Fibroblast of lung (primary cell): ENCODE measurements at regions not wholly inside any gene's neighbourhood (a gene's known extent, or its start where the extent isn't known, plus 50 kb on each side); places are given as distances from the start of the nearest gene placed in this dataset.
A peak's percentile ranks its signal among the peaks of the same experiment; 100 is the strongest.

ENCODE experiments used
- DNase-seq, 2 donors: peaks; one replicate each; pipeline versions ENCODE4 v3.0.0 to v3.0.0-alpha.2; 2010; ENCODE audit warnings: low read depth in 2 of 2
- H2AFZ ChIP-seq: 2 replicates; pipeline ENCODE4 v1.5.1; 2012; ENCODE audit warnings: low read length, control low read depth, inconsistent platforms
- H3K27ac ChIP-seq: 2 replicates; pipeline ENCODE4 v1.5.1; 2011; ENCODE audit warnings: low read length, control low read depth; ENCODE audit not compliant: insufficient read depth
- H3K27me3 ChIP-seq: 2 replicates; pipeline ENCODE4 v1.5.1; 2011; ENCODE audit warnings: mild to moderate bottlenecking, low read length; ENCODE audit not compliant: control insufficient read depth, insufficient read depth
- H3K36me3 ChIP-seq: 2 replicates; pipeline ENCODE4 v1.5.1; 2011; ENCODE audit warnings: low read length; ENCODE audit not compliant: control insufficient read depth, insufficient read depth
- H3K4me1 ChIP-seq: 2 replicates; pipeline ENCODE4 v1.5.1; 2011; ENCODE audit warnings: low read length; ENCODE audit not compliant: control insufficient read depth, insufficient read depth; ENCODE audit errors: extremely low read depth
- H3K4me2 ChIP-seq: 2 replicates; pipeline ENCODE4 v1.5.1; 2011; ENCODE audit warnings: low read length, control low read depth; ENCODE audit not compliant: insufficient read depth; ENCODE audit errors: extremely low read depth
- H3K4me3 ChIP-seq, 4 experiments: fragments of 200-600 bp in 1 of 4; sonication (generic) in 1 of 4; replicated peaks in 1 of 4; 2 replicates each; pipeline ENCODE4 v1.5.1; 2011 to 2016; ENCODE audit warnings: low read length in 4 of 4, low read depth in 3 of 4, mild to moderate bottlenecking in 3 of 4, control low read depth in 2 of 4, inconsistent platforms in 1 of 4, mixed read lengths in 1 of 4; ENCODE audit not compliant: insufficient read depth in 1 of 4; ENCODE audit errors: control extremely low read depth in 1 of 4
- H3K79me2 ChIP-seq: 2 replicates; pipeline ENCODE4 v1.5.1; 2012; ENCODE audit warnings: mild to moderate bottlenecking, low read length, inconsistent platforms; ENCODE audit not compliant: control insufficient read depth, insufficient read depth
- H3K9ac ChIP-seq: 2 replicates; pipeline ENCODE4 v1.5.1; 2011; ENCODE audit warnings: mild to moderate bottlenecking, low read length, control low read depth; ENCODE audit not compliant: insufficient read depth
- H3K9me3 ChIP-seq: 2 replicates; pipeline ENCODE4 v1.5.1; 2012; ENCODE audit warnings: low read depth, low read length; ENCODE audit not compliant: control insufficient read depth, insufficient read depth
- H4K20me1 ChIP-seq: 2 replicates; pipeline ENCODE4 v1.5.1; 2011; ENCODE audit warnings: low read length; ENCODE audit not compliant: control insufficient read depth, insufficient read depth; ENCODE audit errors: extremely low read depth
- EZH2 ChIP-seq: IDR thresholded peaks from 2 replicates; pipeline ENCODE4 v1.5.1; 2012; ENCODE audit warnings: low read length, control low read depth, mild to moderate bottlenecking; ENCODE audit errors: missing control alignments
- TF ChIP-seq, protein P1 (sequence below), 2 donors: IDR thresholded peaks in 1 of 2; conservative IDR thresholded peaks in 1 of 2; 1 replicate in 1 of 2; 2 replicates in 1 of 2; pipeline ENCODE4 v1.5.1; 2011 to 2012; ENCODE audit warnings: low read length in 2 of 2, control low read depth in 1 of 2, inconsistent platforms in 1 of 2, low read depth in 1 of 2, mild to moderate bottlenecking in 1 of 2

DNA sequence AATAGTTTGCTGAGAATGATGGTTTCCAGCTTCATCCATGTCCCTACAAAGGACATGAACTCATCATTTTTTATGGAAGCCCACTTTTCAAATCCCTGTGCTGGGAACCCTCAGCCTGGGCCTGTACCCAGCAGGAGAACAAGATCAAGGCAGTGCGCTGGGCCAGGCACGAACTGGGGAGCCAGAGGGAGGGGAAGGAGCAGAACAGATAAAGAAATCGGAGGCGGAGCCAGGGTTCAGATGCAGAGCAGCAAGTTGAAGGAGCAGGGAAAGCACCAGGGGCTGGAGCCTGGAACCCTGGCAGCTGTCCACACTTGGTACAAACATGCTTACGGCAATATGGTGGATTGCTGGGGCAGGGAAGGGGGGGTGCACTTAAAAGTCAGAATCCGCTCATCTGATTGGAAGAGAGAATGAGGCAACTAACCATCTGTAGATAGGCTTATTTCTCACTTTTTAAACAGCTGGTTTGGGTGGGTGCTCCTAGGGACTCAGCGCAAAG lies 107.5 kb downstream of the NOG start:
- H3K4me1 ChIP-seq = peaks cover 11% of the 10 kb centered on the region
- H3K4me3 ChIP-seq = no peak overlapping the region
- H3K9ac ChIP-seq = no peak overlapping the region
- no peak overlapping the region for H2AFZ ChIP-seq
- no peaks in the 10 kb centered on the region for H3K79me2 ChIP-seq
- H3K27ac ChIP-seq = no peak overlapping the region
- DNase-seq = no peak
- no peak overlapping the region for H3K4me2 ChIP-seq
- H3K36me3 ChIP-seq = no peaks in the 10 kb centered on the region
- H3K9me3 ChIP-seq = no peaks in the 10 kb centered on the region
- TF ChIP-seq EZH2 = no peak
- TF ChIP-seq, protein P1, sequence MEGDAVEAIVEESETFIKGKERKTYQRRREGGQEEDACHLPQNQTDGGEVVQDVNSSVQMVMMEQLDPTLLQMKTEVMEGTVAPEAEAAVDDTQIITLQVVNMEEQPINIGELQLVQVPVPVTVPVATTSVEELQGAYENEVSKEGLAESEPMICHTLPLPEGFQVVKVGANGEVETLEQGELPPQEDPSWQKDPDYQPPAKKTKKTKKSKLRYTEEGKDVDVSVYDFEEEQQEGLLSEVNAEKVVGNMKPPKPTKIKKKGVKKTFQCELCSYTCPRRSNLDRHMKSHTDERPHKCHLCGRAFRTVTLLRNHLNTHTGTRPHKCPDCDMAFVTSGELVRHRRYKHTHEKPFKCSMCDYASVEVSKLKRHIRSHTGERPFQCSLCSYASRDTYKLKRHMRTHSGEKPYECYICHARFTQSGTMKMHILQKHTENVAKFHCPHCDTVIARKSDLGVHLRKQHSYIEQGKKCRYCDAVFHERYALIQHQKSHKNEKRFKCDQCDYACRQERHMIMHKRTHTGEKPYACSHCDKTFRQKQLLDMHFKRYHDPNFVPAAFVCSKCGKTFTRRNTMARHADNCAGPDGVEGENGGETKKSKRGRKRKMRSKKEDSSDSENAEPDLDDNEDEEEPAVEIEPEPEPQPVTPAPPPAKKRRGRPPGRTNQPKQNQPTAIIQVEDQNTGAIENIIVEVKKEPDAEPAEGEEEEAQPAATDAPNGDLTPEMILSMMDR (conservative IDR thresholded peaks at IDR 0.05 in 1 of 2, IDR thresholded peaks at IDR 0.05 in 1 of 2; ENCODE audit: low read depth in 1 of 2, low read length in 2 of 2) = no peak
- no peaks in the 10 kb centered on the region for H4K20me1 ChIP-seq
- H3K27me3 ChIP-seq = no peaks in the 10 kb centered on the region

DNA sequence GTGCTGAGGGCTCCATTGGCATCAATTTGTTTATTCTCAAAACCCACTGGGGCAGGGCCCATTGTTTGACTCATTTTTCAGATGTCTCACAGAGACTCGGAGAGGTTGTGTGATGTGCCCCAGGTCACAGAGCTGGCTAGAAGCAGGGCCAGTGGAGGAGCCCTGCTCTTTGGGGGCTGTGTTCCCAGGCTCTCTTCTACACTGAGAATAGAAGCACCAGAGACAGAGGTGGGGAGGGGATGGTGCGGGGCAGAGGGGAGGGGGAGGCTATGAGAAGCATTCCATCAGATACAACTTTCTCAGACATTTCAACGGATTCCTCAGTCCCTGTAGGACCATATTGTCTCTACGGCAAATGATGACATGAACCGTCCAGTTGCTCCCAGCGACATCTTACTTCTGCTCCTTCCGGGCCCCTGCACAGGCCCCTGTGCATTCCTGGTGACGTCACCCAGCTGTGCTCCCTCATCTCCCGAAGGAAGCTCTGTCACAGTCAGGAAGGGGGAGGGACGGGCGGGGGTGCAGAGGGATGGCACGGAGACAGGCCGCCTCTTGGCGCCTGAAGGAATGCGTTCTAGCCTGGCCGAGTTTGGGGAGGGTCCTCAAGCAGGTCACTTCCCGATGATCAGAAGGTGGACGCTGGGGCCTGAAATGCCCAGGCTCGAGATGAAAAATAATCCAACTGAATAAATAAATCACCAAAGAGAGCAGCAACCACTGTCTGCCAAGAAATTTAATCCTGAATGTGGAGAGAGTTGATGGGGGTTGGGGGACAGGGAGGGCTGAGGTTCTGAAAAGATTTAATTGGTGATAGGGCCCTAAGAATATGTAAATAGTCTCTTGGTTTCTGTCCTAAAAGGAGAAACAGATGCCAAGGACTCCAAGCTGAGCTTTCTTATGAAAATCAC lies 114.1 kb downstream of the NOG start:
- no peak overlapping the region for H3K27ac ChIP-seq
- no peak overlapping the region for H3K9ac ChIP-seq
- no peaks in the 10 kb centered on the region for H3K79me2 ChIP-seq

DNA sequence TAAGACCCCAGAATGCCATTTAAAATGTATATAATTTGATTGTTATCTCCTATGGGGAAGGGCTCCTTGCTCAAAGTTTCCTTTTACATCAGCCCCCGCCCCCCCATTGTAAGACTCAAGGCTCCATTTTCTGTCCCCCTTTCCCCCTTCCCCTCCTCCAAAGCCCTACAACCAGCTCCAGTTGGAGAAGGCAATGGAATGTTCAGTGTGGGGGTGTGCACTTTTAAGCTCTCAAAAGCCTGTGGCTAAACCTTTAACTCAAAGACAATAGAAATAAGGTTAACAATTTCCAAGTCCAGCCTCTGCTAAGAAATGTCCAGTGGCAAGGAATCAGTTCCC lies 114.7 kb downstream of the NOG start:
- no peak overlapping the region for H3K27ac ChIP-seq
- peak in 1 of 2 donors; percentile 68 for DNase-seq
- no peak overlapping the region for H2AFZ ChIP-seq
- no peaks in the 10 kb centered on the region for H3K9me3 ChIP-seq
- no peaks in the 10 kb centered on the region for H3K4me1 ChIP-seq
- H3K79me2 ChIP-seq = no peaks in the 10 kb centered on the region
- TF ChIP-seq, protein P1 (conservative IDR thresholded peaks at IDR 0.05 in 1 of 2, IDR thresholded peaks at IDR 0.05 in 1 of 2; ENCODE audit: low read depth in 1 of 2, low read length in 2 of 2) = no peak
- no peak for TF ChIP-seq EZH2
- H4K20me1 ChIP-seq = no peaks in the 10 kb centered on the region
- H3K9ac ChIP-seq = no peak overlapping the region
- no peaks in the 10 kb centered on the region for H3K36me3 ChIP-seq
- no peaks in the 10 kb centered on the region for H3K27me3 ChIP-seq
- no peak overlapping the region for H3K4me2 ChIP-seq
- H3K4me3 ChIP-seq = no peak overlapping the region

More for the DNA sequence above, 114.1 kb downstream of the NOG start:
- Histone ChIP-seq H3K9me3 (no peaks in the 10 kb centered on the region), H3K36me3 (no peaks in the 10 kb centered on the region), H3K4me3 (no peak overlapping the region), H3K4me1 (no peaks in the 10 kb centered on the region), H3K27me3 (no peaks in the 10 kb centered on the region), H3K4me2 (no peak overlapping the region), H4K20me1 (no peaks in the 10 kb centered on the region), H2AFZ (no peak overlapping the region)
- DNase-seq = peak; percentile 22 to 67
- TF ChIP-seq, protein P1 (conservative IDR thresholded peaks at IDR 0.05 in 1 of 2, IDR thresholded peaks at IDR 0.05 in 1 of 2; ENCODE audit: low read depth in 1 of 2, low read length in 2 of 2) = no peak
- TF ChIP-seq EZH2 = no peak
